ENCODE measurements at regions not wholly inside any gene's neighbourhood (a gene's known extent, or its start where the extent isn't known, plus 50 kb on each side); places are given as distances from the start of the nearest gene placed in this dataset.

DNA sequence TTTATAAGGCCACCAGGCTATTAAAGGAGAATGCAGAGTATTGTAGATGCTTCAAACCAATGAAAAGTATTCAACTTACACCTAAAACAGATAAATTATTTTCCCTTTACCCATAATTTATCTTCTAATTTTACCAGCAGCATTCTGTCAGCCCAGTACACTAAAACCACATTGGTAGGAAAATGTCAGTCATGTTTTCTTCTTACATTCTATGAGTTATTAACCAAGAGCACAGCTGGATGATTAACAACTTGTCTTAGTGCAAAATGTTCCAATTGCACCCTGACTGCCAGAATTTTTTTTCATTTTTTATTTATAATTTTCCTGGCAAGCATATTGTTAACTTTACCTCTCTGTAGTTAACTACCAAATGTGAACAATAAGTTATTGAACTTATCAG is 79.0 kb upstream of the WDR75 start:
- DNase-seq (no peak), ATAC-seq (ENCODE audit: low read depth) (no peak)
- intact Hi-C loops (cut with micrococcal nuclease) (no loop called here), in situ Hi-C loops (cut with MboI; ENCODE audit: low sequenced_read_pairs) (no loop called here), dilution Hi-C loops (cut with HindIII; ENCODE audit: low sequenced_read_pairs, unreplicated experiment) (no loop called here)
- Histone ChIP-seq H2AK9ac (replicated peaks; ENCODE audit: low read depth, low read length, poor library complexity) (no peak overlapping the region), H2BK15ac (ENCODE audit: low read depth, low read length) (no peak overlapping the region), H3K4ac (ENCODE audit: low read depth, low read length) (no peak overlapping the region), H3K4me3 (ENCODE audit: insufficient read depth, low read depth, low read length) (no peak overlapping the region), H4K8ac (ENCODE audit: low read depth in 2 of 2, low read length in 2 of 2) (no peak overlapping the region), H3K36me3 (ENCODE audit: control insufficient read depth, insufficient read depth, low read length) (no peaks in the 10 kb centered on the region), H2BK5ac (ENCODE audit: low read depth, low read length, poor library complexity, severe bottlenecking) (no peak overlapping the region), H3K23ac (ENCODE audit: low read depth, low read length) (no peak overlapping the region), H3K18ac (ENCODE audit: low read depth, low read length) (no peak overlapping the region), H3K4me1 (ENCODE audit: control insufficient read depth, insufficient read depth, low read length) (no peaks in the 10 kb centered on the region), H3K9ac (ENCODE audit: low read depth, low read length) (no peak overlapping the region), H2BK120ac (ENCODE audit: low read depth, low read length) (no peak overlapping the region), H3K27ac (ENCODE audit: insufficient read depth, low read length) (no peak overlapping the region), H2AFZ (replicated peaks; ENCODE audit: low read length, poor library complexity) (no peak overlapping the region), H4K20me1 (ENCODE audit: insufficient read depth, low read length) (no peaks in the 10 kb centered on the region), H3K79me1 (ENCODE audit: low read depth in 1 of 2, low read length in 2 of 2) (no peaks in the 10 kb centered on the region), H3K14ac (replicated peaks; ENCODE audit: low read depth, low read length) (no peak overlapping the region), H4K91ac (ENCODE audit: insufficient read depth, low read depth, low read length) (no peak overlapping the region), H3K9me1 (ENCODE audit: insufficient read depth, low read length) (peaks cover 3% of the 10 kb centered on the region), H3K4me2 (ENCODE audit: low read depth, low read length) (no peak overlapping the region), H3K9me3 (ENCODE audit: control insufficient read depth, insufficient read depth, low read length) (no peaks in the 10 kb centered on the region), H2AK5ac (ENCODE audit: low read depth, low read length) (no peak overlapping the region), H3K27me3 (ENCODE audit: control insufficient read depth, insufficient read depth, low read length) (no peaks in the 10 kb centered on the region), H2BK20ac (ENCODE audit: low read depth, low read length) (no peak overlapping the region), H3K56ac (ENCODE audit: extremely low read depth, insufficient read depth, low read length) (no peak overlapping the region), H4K5ac (ENCODE audit: low read depth, low read length) (no peak overlapping the region)
- BruUV-seq (replicated peaks): no TSS peak
- POLR2A ChIA-PET (ENCODE audit: unreplicated experiment): no interaction called here
- CTCF ChIA-PET: no interaction called here
- no peak for TF ChIP-seq BHLHE40 (IDR thresholded peaks at IDR 0.05; ENCODE audit: low read depth, low read length)
- TF ChIP-seq MAFK (IDR thresholded peaks at IDR 0.05; ENCODE audit: low read depth, low read length): no peak
- TF ChIP-seq CHD1 (IDR thresholded peaks at IDR 0.05; ENCODE audit: low read depth, low read length): no peak
- TF ChIP-seq, protein P1, sequence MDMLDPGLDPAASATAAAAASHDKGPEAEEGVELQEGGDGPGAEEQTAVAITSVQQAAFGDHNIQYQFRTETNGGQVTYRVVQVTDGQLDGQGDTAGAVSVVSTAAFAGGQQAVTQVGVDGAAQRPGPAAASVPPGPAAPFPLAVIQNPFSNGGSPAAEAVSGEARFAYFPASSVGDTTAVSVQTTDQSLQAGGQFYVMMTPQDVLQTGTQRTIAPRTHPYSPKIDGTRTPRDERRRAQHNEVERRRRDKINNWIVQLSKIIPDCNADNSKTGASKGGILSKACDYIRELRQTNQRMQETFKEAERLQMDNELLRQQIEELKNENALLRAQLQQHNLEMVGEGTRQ (IDR thresholded peaks at IDR 0.05; ENCODE audit: low read depth, low read length): no peak
- TF ChIP-seq, protein P2, sequence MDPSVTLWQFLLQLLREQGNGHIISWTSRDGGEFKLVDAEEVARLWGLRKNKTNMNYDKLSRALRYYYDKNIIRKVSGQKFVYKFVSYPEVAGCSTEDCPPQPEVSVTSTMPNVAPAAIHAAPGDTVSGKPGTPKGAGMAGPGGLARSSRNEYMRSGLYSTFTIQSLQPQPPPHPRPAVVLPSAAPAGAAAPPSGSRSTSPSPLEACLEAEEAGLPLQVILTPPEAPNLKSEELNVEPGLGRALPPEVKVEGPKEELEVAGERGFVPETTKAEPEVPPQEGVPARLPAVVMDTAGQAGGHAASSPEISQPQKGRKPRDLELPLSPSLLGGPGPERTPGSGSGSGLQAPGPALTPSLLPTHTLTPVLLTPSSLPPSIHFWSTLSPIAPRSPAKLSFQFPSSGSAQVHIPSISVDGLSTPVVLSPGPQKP (IDR thresholded peaks at IDR 0.05; ENCODE audit: borderline replicate concordance, low read depth, low read length): no peak
- no peak for TF ChIP-seq RAD21 (IDR thresholded peaks at IDR 0.05; ENCODE audit: low read length)
- TF ChIP-seq MXI1 (IDR thresholded peaks at IDR 0.05; ENCODE audit: borderline replicate concordance, low read depth, low read length): no peak
- TF ChIP-seq RFX5 (IDR thresholded peaks at IDR 0.05; ENCODE audit: low read depth, low read length): no peak
- TF ChIP-seq SMC3 (IDR thresholded peaks at IDR 0.05; ENCODE audit: low read depth, low read length): no peak
- TF ChIP-seq, protein P3, sequence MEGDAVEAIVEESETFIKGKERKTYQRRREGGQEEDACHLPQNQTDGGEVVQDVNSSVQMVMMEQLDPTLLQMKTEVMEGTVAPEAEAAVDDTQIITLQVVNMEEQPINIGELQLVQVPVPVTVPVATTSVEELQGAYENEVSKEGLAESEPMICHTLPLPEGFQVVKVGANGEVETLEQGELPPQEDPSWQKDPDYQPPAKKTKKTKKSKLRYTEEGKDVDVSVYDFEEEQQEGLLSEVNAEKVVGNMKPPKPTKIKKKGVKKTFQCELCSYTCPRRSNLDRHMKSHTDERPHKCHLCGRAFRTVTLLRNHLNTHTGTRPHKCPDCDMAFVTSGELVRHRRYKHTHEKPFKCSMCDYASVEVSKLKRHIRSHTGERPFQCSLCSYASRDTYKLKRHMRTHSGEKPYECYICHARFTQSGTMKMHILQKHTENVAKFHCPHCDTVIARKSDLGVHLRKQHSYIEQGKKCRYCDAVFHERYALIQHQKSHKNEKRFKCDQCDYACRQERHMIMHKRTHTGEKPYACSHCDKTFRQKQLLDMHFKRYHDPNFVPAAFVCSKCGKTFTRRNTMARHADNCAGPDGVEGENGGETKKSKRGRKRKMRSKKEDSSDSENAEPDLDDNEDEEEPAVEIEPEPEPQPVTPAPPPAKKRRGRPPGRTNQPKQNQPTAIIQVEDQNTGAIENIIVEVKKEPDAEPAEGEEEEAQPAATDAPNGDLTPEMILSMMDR (conservative IDR thresholded peaks at IDR 0.05; ENCODE audit: low read depth, low read length): no peak
- no peak for TF ChIP-seq FOS (IDR thresholded peaks at IDR 0.05; ENCODE audit: low read depth, low read length)
- no peak for TF ChIP-seq NFE2L2 (IDR thresholded peaks at IDR 0.05; ENCODE audit: low read depth, low read length)

Measured in IMR-90 (cell line).